ENCODE measurements at regions not wholly inside any gene's neighbourhood (a gene's known extent, or its start where the extent isn't known, plus 50 kb on each side); places are given as distances from the start of the nearest gene placed in this dataset.

DNA sequence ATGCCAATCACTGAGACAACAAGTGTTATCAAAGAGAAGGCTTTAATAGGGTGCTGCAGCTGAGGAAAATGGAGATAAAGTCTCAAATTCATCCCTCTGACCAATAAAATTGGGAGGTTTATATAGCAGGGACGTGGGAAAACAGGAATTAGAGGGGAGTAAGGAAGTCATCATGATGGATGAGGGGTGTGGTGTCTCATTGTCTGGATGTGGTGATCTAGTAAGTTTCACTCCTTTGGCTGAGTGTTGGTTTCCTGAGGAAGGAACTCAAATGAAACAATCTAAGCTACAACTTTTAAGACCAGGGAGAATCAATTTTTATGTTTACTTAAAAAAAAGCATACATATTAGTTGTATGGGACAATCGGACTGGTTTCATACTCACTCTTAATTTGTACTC lies 491.0 kb upstream of the KIRREL3 start:
- TF ChIP-seq, protein P1, sequence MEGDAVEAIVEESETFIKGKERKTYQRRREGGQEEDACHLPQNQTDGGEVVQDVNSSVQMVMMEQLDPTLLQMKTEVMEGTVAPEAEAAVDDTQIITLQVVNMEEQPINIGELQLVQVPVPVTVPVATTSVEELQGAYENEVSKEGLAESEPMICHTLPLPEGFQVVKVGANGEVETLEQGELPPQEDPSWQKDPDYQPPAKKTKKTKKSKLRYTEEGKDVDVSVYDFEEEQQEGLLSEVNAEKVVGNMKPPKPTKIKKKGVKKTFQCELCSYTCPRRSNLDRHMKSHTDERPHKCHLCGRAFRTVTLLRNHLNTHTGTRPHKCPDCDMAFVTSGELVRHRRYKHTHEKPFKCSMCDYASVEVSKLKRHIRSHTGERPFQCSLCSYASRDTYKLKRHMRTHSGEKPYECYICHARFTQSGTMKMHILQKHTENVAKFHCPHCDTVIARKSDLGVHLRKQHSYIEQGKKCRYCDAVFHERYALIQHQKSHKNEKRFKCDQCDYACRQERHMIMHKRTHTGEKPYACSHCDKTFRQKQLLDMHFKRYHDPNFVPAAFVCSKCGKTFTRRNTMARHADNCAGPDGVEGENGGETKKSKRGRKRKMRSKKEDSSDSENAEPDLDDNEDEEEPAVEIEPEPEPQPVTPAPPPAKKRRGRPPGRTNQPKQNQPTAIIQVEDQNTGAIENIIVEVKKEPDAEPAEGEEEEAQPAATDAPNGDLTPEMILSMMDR (conservative IDR thresholded peaks at IDR 0.05; ENCODE audit: low read depth, low read length), result no peak
- no peak for TF ChIP-seq SMC3 (IDR thresholded peaks at IDR 0.05; ENCODE audit: low read depth, low read length)
- TF ChIP-seq CHD1 (IDR thresholded peaks at IDR 0.05; ENCODE audit: low read depth, low read length), result no peak
- TF ChIP-seq, protein P2, sequence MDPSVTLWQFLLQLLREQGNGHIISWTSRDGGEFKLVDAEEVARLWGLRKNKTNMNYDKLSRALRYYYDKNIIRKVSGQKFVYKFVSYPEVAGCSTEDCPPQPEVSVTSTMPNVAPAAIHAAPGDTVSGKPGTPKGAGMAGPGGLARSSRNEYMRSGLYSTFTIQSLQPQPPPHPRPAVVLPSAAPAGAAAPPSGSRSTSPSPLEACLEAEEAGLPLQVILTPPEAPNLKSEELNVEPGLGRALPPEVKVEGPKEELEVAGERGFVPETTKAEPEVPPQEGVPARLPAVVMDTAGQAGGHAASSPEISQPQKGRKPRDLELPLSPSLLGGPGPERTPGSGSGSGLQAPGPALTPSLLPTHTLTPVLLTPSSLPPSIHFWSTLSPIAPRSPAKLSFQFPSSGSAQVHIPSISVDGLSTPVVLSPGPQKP (IDR thresholded peaks at IDR 0.05; ENCODE audit: borderline replicate concordance, low read depth, low read length), result no peak
- no peak for TF ChIP-seq POLR2A (IDR thresholded peaks at IDR 0.05; ENCODE audit: low read depth, low read length)
- TF ChIP-seq MXI1 (IDR thresholded peaks at IDR 0.05; ENCODE audit: borderline replicate concordance, low read depth, low read length), result no peak
